ENCODE measurements at regions not wholly inside any gene's neighbourhood (a gene's known extent, or its start where the extent isn't known, plus 50 kb on each side); places are given as distances from the start of the nearest gene placed in this dataset.

- H3K27ac ChIP-seq (ENCODE audit: low read depth in 1 of 2, low read length in 2 of 2): no peak overlapping the region
- TF ChIP-seq CTCF (IDR thresholded peaks at IDR 0.05; ENCODE audit: low read depth, low read length, missing input control): no peak
- no peak for TF ChIP-seq HNF4G (IDR thresholded peaks at IDR 0.05)
- TF ChIP-seq SP1 (IDR thresholded peaks at IDR 0.05): no peak
- TF ChIP-seq JUND (IDR thresholded peaks at IDR 0.05): no peak
- no peak for TF ChIP-seq GABPA (IDR thresholded peaks at IDR 0.05 in 1 of 2, conservative IDR thresholded peaks at IDR 0.05 in 1 of 2)
- no peak for TF ChIP-seq REST (IDR thresholded peaks at IDR 0.05)
- TF ChIP-seq NR2F2 (IDR thresholded peaks at IDR 0.05): no peak
- TF ChIP-seq HNF4A (conservative IDR thresholded peaks at IDR 0.05): no peak
- TF ChIP-seq MAX (IDR thresholded peaks at IDR 0.05): no peak
- TF ChIP-seq YY1 (IDR thresholded peaks at IDR 0.05): no peak
- DNase-seq (ENCODE audit: low spot score): no peak
- no peaks in the 10 kb centered on the region for H3K36me3 ChIP-seq (ENCODE audit: control insufficient read depth in 4 of 4, insufficient read depth in 3 of 4, low read depth in 1 of 4, low read length in 3 of 4)
- H3K9me3 ChIP-seq (ENCODE audit: control insufficient read depth in 4 of 4, low read length in 3 of 4): no peaks in the 10 kb centered on the region
- no peaks in the 10 kb centered on the region for H3K4me1 ChIP-seq (ENCODE audit: control insufficient read depth in 4 of 4, insufficient read depth in 4 of 4, low read length in 3 of 4)
- no peak overlapping the region for H3K4me3 ChIP-seq (ENCODE audit: low read depth in 1 of 3, low read length in 3 of 3)
- no peak overlapping the region for H3K9ac ChIP-seq (ENCODE audit: low read depth in 1 of 2, low read length in 2 of 2)
- no peaks in the 10 kb centered on the region for H3K27me3 ChIP-seq (ENCODE audit: control insufficient read depth in 4 of 4, insufficient read depth in 4 of 4, low read length in 3 of 4)
- WGBS: 73% methylated on average over 5 of the region's 5 CpGs
Observed at GRCh38 chr4:164483711-164484110, 270.2 kb upstream of the SMIM31 start.

- Histone ChIP-seq H3K27me3 (ENCODE audit: control insufficient read depth in 4 of 4, insufficient read depth in 4 of 4, low read length in 3 of 4) (no peaks in the 10 kb centered on the region), H3K9me3 (ENCODE audit: control insufficient read depth in 4 of 4, low read length in 3 of 4) (no peaks in the 10 kb centered on the region), H3K4me1 (ENCODE audit: control insufficient read depth in 4 of 4, insufficient read depth in 4 of 4, low read length in 3 of 4) (no peaks in the 10 kb centered on the region), H3K9ac (ENCODE audit: low read depth in 1 of 2, low read length in 2 of 2) (no peak overlapping the region), H3K36me3 (ENCODE audit: control insufficient read depth in 4 of 4, insufficient read depth in 3 of 4, low read depth in 1 of 4, low read length in 3 of 4) (no peaks in the 10 kb centered on the region), H3K4me3 (ENCODE audit: low read depth in 1 of 3, low read length in 3 of 3) (no peak overlapping the region), H3K27ac (ENCODE audit: low read depth in 1 of 2, low read length in 2 of 2) (no peak overlapping the region)
- TF ChIP-seq CTCF (IDR thresholded peaks at IDR 0.05; ENCODE audit: low read depth, low read length, missing input control) (no peak), YY1 (IDR thresholded peaks at IDR 0.05) (no peak), TAF1 (conservative IDR thresholded peaks at IDR 0.05) (no peak), RAD21 (IDR thresholded peaks at IDR 0.05) (no peak), SP1 (IDR thresholded peaks at IDR 0.05) (no peak), ZBTB33 (IDR thresholded peaks at IDR 0.05) (no peak), REST (IDR thresholded peaks at IDR 0.05) (no peak), EGR1 (IDR thresholded peaks at IDR 0.05; ENCODE audit: low read depth in 2 of 2) (no peak), MAX (IDR thresholded peaks at IDR 0.05) (no peak), NR2F2 (IDR thresholded peaks at IDR 0.05) (no peak), GABPA (IDR thresholded peaks at IDR 0.05 in 1 of 2, conservative IDR thresholded peaks at IDR 0.05 in 1 of 2) (no peak), ATF3 (IDR thresholded peaks at IDR 0.05) (no peak), FOXA1 (IDR thresholded peaks at IDR 0.05) (no peak)
- no peak for DNase-seq (ENCODE audit: low spot score)
- WGBS: 79% methylated on average over 1 of the region's 1 CpG
Observed at GRCh38 chr4:164484551-164484950, 269.4 kb upstream of the SMIM31 start.

Measured in liver (tissue), 8 donors.